Gastroesophageal sphincter (tissue), 3 donors: ENCODE measurements at regions not wholly inside any gene's neighbourhood (a gene's known extent, or its start where the extent isn't known, plus 50 kb on each side); places are given as distances from the start of the nearest gene placed in this dataset.

Experiments used
- EP300 ChIP-seq: sonication (generic); formaldehyde crosslinking; IDR thresholded peaks from one replicate; pipeline ENCODE4 v1.6.1; 2017; ENCODE audit warnings: antibody characterized with exemption, mild to moderate bottlenecking
- TF ChIP-seq, protein P1 (sequence below), 4 experiments: fragments of 200-600 bp in 2 of 4; fragments of 450-650 bp in 2 of 4; sonication (generic) in 1 of 4; IDR thresholded peaks; one replicate each; pipeline ENCODE4 v1.5.1; 2017 to 2019; ENCODE audit warnings: antibody characterized with exemption in 4 of 4, mild to moderate bottlenecking in 2 of 4, moderate library complexity in 2 of 4

DNA sequence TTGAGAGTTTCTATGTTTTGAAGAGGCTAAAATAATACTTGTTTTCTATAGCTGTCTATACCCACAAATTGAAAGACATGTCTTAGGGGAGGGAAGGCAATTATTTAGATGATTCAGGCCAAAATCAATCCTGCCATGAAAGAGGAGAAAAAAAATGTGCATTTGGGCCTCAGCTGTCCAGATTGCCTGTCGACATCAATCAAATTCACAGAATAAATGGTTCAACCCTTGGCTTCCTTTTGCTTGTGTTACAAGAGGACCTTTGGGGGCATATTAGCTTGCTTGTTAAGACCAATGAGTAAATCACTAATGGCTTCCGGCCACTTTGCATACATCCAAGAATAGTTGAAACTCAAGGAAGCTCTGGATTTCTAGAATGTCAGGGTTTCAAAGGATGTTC is 900.8 kb upstream of the CELF4 start:
- TF ChIP-seq, protein P1, sequence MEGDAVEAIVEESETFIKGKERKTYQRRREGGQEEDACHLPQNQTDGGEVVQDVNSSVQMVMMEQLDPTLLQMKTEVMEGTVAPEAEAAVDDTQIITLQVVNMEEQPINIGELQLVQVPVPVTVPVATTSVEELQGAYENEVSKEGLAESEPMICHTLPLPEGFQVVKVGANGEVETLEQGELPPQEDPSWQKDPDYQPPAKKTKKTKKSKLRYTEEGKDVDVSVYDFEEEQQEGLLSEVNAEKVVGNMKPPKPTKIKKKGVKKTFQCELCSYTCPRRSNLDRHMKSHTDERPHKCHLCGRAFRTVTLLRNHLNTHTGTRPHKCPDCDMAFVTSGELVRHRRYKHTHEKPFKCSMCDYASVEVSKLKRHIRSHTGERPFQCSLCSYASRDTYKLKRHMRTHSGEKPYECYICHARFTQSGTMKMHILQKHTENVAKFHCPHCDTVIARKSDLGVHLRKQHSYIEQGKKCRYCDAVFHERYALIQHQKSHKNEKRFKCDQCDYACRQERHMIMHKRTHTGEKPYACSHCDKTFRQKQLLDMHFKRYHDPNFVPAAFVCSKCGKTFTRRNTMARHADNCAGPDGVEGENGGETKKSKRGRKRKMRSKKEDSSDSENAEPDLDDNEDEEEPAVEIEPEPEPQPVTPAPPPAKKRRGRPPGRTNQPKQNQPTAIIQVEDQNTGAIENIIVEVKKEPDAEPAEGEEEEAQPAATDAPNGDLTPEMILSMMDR (IDR thresholded peaks at IDR 0.05): no peak
- no peak for TF ChIP-seq EP300
